NCI-H2171 treated with DMSO at 0.1 percent for 48 hours (cell line): ENCODE measurements at regions not wholly inside any gene's neighbourhood (a gene's known extent, or its start where the extent isn't known, plus 50 kb on each side); places are given as distances from the start of the nearest gene placed in this dataset.
"Not testable (repeated sequence)": the region's sequence is repeated elsewhere in the genome, so short reads cannot be mapped to it uniquely, and the experiment has no call there.

Experiments
- DNase-seq: peaks from one replicate; lab custom pipeline; 2025; lab: John Stamatoyannopoulos, UW

DNA sequence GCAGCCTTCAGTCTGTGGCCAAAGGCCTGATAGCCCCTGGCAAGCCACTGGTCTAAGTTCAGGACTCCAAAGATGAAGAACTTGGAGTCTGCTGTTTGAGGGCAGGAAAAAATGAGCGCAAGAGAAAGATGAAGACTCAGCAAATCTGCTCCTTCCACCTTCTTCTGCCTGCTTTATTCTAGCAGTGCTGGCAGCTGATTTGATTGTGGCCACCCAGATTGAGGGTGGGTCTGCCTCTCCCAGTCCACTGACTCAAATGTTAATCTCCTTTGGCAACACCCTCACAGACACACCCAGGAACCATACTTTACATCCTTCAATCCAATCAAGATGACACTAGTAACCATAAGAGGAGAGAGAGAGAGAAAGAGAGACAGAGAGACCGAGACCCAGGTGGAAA is 127.6 kb downstream of the UTP18 start:
- no peak for DNase-seq

DNA sequence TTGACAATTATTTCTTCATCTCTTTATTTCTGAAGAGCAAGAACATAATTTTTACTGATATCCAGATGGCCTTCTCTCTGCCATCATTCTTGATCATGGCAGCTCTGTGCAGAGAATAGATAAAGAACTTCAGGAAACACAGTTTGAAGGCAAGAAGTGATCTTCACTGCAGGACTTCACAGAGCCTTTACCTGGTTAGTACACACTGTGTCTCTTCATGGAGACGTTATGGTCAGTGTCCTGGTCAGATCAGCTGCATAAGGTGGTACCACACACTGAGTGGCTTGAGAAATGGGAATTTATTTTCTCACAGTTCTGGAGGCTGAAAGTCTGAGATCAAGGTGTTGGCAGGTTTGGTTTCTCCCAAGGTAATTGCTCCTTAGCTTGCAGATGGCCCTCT is 129.5 kb downstream of the UTP18 start:
- no peak for DNase-seq

DNA sequence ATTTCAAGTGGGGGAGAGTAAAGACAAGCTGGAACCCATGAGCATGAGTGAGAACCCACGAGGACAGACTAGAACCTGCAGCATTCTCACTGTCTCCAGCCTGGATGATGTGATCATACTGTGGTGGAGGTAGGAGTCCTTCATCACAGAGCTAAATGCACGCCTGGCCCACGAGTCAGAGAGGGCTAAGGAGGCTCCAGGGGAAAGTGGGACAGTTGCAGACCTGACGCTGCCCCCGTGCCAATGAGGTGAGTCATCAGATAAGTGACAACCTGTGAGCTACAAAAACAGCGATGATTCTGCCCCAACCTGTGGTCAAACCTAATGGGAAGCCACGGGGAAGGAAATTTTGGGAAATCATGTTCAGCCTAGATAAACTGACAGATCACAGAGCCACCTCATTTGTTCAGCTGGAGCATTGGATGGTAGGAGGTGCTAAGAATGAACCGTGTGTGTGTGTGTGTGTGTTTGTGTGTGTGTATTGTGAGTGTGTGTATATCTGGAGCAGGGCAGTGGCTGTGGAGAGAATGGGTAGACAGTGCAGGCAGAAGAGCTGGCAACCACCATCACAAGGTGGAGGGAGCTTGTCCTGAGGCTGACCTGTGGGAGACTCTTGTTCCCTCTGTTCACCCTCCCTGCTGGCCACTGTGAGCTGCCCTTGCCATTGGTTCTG is 131.8 kb downstream of the UTP18 start:
- no peak for DNase-seq

- no peak for DNase-seq
These were observed 135.3 kb downstream of the UTP18 start for GRCh38 chr17:51395621-51396020.

DNA sequence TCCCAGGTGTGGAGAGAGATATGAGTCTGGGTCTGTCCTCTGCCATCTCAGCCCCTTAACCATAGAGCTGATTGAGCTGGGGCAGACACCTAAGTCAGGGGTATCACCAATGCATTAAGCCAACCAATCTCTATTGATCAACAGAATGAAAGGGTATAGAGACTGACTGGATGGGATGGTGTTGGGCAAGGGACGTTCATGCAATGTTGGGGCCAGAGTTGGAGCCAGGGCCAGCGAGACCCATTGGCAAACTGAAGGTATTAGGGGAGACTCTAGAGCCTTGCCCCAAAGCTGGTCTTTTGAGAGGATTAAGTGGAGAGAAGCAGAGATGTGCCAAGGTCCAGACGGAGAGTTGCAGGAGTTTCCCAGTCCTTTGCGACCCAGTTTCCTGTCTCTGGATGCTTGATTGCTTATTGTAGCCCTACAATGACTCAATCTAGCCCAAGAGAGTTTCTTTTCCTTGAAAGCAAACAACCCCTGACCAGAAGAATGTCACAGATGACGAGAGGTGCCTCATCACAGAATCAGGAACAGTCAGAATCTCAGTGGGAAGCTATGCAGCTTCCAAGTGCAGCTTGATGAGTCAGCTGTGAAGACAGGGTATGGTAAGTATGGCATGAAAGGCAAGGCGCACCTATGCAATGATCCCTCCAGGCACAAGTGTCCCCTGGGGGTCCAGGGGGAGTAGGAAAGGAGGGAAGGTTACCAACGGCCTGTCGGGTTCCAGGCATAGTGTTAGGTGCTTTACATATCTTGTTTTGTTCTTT is 137.2 kb downstream of the UTP18 start:
- DNase-seq = no peak

- DNase-seq = no peak
These were observed 137.8 kb downstream of the UTP18 start for GRCh38 chr17:51398128-51398525.

DNA sequence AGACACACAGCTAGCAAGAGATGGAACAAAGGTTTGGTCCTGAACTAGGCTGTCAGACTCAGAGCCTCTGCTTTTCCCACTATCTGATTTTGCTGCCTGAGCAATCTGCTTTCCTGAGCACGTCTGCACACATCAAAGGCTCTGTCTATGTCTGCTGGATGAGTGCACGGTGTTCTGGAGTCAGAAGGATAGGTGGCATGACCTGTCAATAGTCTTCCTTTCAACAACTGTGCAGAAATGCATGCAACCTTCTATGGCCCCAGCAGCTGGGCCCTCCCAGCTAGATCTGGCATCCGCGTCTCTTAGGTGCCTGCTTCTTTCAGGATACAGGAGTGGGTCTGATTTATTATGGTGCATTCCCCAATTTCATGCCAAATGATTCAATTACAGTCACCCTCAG is 138.3 kb downstream of the UTP18 start:
- no peak for DNase-seq

GRCh38 chr17:51401279-51401678 is 140.9 kb downstream of the UTP18 start:
- no peak for DNase-seq

GRCh38 chr17:51402899-51403298 is 142.6 kb downstream of the UTP18 start:
- DNase-seq = no peak

DNA sequence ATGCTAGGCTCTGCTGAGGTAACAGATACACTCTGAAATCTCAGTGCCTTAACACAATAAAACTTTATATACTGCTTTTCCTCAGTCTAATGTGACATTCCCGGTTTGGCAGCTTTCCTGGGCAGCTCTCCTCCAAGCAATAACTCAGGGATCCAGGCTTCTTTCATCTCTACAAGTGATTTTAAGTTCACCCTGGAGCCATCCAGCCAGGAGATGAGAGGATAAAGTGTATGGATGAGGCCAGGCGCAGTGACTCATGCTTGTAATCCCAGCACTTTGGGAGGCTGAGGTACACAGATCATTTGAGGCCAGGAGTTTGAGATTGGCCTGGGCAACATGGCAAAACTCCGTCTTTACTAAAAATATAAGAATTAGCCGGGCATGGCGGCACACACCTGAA is 147.2 kb downstream of the UTP18 start:
- no peak for DNase-seq

GRCh38 chr17:51419476-51419875 is 159.1 kb downstream of the UTP18 start:
- DNase-seq = no peak

DNA sequence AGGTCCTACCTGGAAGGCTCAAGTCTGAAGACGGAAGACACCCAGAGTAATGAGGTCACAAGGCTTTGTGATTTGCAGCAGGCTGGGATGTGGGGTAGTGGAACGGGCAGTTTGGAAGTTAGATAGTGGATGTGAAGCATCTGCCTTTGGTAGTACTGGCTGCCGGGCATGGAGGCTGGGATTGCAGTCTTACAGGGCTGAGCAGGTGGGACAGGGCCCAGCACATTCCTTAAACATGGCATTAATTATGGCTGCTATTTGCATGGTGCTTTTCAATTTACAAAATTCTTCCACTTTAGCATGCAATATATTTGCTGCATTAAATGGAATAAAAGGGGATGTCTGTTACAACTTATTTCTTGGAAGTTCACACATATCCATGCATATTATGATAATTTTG is 161.2 kb downstream of the UTP18 start:
- no peak for DNase-seq

GRCh38 chr17:51422634-51423033 is 162.3 kb downstream of the UTP18 start:
- no peak for DNase-seq

GRCh38 chr17:51423421-51424160 is 163.2 kb downstream of the UTP18 start:
- DNase-seq = no peak

DNA sequence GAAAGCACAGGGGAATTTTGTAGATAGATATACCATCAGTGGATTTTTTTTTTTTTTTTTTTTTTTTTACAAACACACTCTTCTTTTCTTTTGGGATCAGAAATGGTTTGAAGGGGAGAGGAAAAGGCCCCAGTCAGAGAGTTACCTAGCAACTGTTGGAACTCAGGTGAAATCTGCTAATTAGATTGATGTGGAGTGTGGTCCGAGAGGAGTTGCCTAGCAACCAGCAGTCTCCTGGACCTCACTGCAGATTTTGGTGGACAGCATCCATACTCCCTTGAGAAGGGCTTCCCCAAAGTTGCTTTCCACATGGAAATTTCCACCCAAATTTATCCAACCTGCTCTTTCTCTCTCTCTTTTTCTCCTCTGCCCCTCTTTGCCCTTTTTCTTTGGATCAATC is 165.4 kb downstream of the UTP18 start:
- no peak for DNase-seq

- DNase-seq = no peak
These were observed 167.0 kb downstream of the UTP18 start for GRCh38 chr17:51427323-51427811.

GRCh38 chr17:51427856-51428255 is 167.5 kb downstream of the UTP18 start:
- DNase-seq = no peak

DNA sequence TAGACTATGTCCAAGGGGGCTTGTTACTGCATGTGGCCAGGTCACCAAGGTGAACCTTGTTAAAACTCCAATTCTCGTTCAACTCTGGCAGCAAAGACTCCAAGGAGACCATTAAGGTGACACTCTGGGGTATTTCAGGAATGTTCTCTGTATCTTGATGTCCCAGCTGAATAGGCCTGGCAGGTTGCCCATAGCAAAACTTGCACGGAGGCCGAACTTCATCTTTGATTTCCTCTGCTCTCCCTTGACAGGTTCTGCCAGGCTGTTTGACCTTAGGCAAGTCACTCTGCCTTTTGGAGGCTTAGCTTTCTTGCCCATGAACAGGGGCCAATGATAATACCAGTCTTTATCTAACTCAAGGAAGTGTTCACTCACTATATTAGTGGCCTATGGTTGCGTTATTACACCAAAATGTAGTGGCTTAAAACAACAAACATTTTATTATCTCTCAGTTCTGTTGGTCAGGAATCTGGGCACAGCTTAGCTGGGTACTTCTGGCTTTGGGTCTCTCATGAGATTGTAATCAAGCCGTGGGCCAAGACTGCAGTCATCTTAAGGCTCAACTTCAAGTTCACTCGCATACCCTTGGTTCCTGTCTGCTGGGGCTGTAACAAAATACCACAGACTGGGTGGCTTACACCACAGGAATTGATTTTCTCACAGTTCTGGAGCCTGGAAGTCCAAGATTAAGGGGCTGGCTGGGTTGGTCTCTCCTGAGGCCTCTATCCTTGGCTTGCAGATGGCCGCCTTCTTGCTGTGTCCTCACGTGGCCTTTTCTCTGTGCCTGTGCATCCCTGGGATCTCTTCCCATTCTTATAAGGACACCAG is 168.5 kb downstream of the UTP18 start:
- no peak for DNase-seq

DNA sequence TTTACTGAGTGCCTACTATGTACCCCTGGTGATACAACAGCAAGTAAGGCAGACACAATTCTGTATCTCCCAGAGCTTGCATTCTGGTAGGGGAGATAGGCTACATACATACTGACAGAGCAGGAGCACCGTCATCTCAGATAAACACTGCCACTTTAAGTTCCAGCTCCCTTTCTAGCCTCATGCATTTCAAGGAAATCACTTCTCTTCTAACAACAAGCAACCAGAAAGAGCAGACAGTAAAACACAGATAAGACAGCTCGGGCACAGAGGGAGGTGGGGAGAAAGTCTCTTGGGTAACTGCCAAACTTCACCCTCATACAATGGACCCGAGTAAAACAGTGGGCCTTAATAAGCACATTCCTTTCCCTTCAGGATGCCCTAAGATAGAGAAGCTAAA is 169.6 kb downstream of the UTP18 start:
- not testable (repeated sequence) for DNase-seq

DNA sequence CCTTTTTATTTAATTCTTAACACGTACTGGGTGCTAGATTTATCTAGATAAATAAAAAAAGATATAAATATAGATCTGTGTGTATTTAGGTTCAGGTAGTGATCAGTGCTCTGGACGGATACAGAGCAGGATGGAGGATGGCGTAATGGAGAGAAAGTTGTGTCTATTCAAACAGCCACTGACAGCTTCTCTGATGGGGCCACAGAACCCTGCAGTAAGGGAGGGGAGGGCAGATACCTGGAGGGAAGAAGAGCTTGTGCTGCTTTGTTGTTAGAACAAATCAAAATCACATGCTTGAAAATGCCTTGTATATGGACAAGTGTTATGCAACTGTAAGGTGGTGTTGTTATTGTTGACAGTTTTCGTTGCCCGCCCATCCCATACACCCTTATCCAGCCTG is 170.2 kb downstream of the UTP18 start:
- no peak for DNase-seq

DNA sequence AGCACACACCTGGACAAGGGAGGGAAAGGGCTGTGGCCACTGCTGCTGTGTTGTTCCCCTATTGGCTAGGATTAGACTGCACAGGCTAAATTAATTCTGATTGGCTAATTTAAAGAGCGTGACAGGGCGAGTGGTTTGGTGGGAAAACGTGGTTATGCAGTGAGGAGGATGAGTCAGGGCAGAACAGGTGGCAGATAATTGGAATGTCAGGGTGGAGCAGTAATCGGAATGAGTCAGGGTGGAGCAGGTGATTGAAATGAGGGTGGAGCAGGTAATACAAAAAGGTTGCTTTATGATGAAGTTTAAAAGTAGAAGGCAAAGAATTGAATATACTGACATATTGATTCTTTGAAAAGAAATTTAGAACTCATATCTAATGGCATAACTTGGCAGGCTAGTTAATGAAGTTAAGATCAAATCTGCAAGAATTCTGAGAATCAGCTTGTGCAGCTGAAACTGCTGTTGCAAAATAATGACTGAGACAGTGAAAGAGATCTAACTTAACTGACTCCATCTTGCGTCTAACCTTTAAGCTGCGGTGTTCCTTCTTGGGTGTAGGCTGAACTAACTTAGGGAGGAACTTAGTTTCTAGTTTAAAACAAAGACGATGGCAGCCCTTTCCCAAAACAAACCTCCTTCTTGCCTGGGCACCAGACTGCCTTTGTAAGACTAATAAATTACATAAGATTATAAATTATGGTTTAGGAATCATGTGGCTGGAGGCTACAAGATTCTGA is 174.3 kb downstream of the UTP18 start:
- peak; percentile 36 for DNase-seq
